HG03039 (cell line): ENCODE measurements at regions not wholly inside any gene's neighbourhood (a gene's known extent, or its start where the extent isn't known, plus 50 kb on each side); places are given as distances from the start of the nearest gene placed in this dataset.
A peak's percentile ranks its signal among the peaks of the same experiment; 100 is the strongest.

Experiments used
- ATAC-seq: cut with Tn5 transposase; IDR thresholded peaks from one replicate; pipeline ENCODE4 v1.9.1; 2021; ENCODE audit warnings: mild to moderate bottlenecking, moderate library complexity; ENCODE audit not compliant: unreplicated experiment

GRCh38 chr15:97712530-97712929 is 248.0 kb upstream of the ARRDC4 start:
- ATAC-seq, result no peak

- no peak for ATAC-seq
These were observed 242.7 kb upstream of the ARRDC4 start for GRCh38 chr15:97717806-97718205.

GRCh38 chr15:97718509-97718908 is 242.0 kb upstream of the ARRDC4 start:
- ATAC-seq, result no peak

- no peak for ATAC-seq
These were observed 231.7 kb upstream of the ARRDC4 start for GRCh38 chr15:97728791-97729190.

- ATAC-seq, result no peak
These were observed 231.2 kb upstream of the ARRDC4 start for GRCh38 chr15:97729270-97729669.

GRCh38 chr15:97730315-97730714 is 230.2 kb upstream of the ARRDC4 start:
- ATAC-seq, result no peak

GRCh38 chr15:97731859-97732258 is 228.6 kb upstream of the ARRDC4 start:
- no peak for ATAC-seq

- ATAC-seq, result no peak
These were observed 227.1 kb upstream of the ARRDC4 start for GRCh38 chr15:97733373-97733772.

GRCh38 chr15:97736748-97737147 is 223.8 kb upstream of the ARRDC4 start:
- no peak for ATAC-seq

- ATAC-seq, result peak; percentile 92
These were observed 214.9 kb upstream of the ARRDC4 start for GRCh38 chr15:97745481-97746071.

GRCh38 chr15:97747342-97747741 is 213.2 kb upstream of the ARRDC4 start:
- no peak for ATAC-seq

GRCh38 chr15:97748576-97748975 is 211.9 kb upstream of the ARRDC4 start:
- no peak for ATAC-seq

GRCh38 chr15:97750060-97750459 is 210.4 kb upstream of the ARRDC4 start:
- no peak for ATAC-seq

- no peak for ATAC-seq
These were observed 204.8 kb upstream of the ARRDC4 start for GRCh38 chr15:97755726-97756125.

- ATAC-seq, result no peak
These were observed 201.1 kb upstream of the ARRDC4 start for GRCh38 chr15:97759363-97759762.

- no peak for ATAC-seq
These were observed 199.4 kb upstream of the ARRDC4 start for GRCh38 chr15:97761110-97761509.

GRCh38 chr15:97783240-97783639 is 177.3 kb upstream of the ARRDC4 start:
- ATAC-seq, result no peak

GRCh38 chr15:97786741-97787140 is 173.8 kb upstream of the ARRDC4 start:
- ATAC-seq, result no peak

- ATAC-seq, result no peak
These were observed 170.3 kb upstream of the ARRDC4 start for GRCh38 chr15:97790180-97790579.

- ATAC-seq, result no peak
These were observed 168.4 kb upstream of the ARRDC4 start for GRCh38 chr15:97791824-97792792.

GRCh38 chr15:97804950-97805349 is 155.6 kb upstream of the ARRDC4 start:
- ATAC-seq, result no peak

- ATAC-seq, result no peak
These were observed 153.7 kb upstream of the ARRDC4 start for GRCh38 chr15:97806766-97807165.
